ENCODE measurements at regions not wholly inside any gene's neighbourhood (a gene's known extent, or its start where the extent isn't known, plus 50 kb on each side); places are given as distances from the start of the nearest gene placed in this dataset.
A peak's percentile ranks its signal among the peaks of the same experiment; 100 is the strongest.

- Mint-ChIP-seq H3K4me1 (ENCODE audit: low read depth) (peaks cover 10% of the 10 kb centered on the region), H3K27ac (ENCODE audit: unreplicated experiment) (no peak overlapping the region), H3K9me3 (ENCODE audit: low read depth) (no peaks in the 10 kb centered on the region), H3K27me3 (ENCODE audit: low read depth) (peaks cover 18% of the 10 kb centered on the region), H3K4me3 (ENCODE audit: unreplicated experiment) (no peak overlapping the region), H3K36me3 (ENCODE audit: low read depth) (no peaks in the 10 kb centered on the region)
- no peak for DNase-seq (ENCODE audit: low spot score)
- no peak for TF ChIP-seq CTCF (IDR thresholded peaks at IDR 0.05)
These were observed 543.9 kb upstream of the PLXNA2 start for GRCh38 chr1:208788013-208788540.

GRCh38 chr1:208791456-208791855 is 547.3 kb upstream of the PLXNA2 start:
- Mint-ChIP-seq H3K36me3 (ENCODE audit: low read depth) (no peaks in the 10 kb centered on the region), H3K27me3 (ENCODE audit: low read depth) (peaks cover 19% of the 10 kb centered on the region), H3K4me1 (ENCODE audit: low read depth) (peaks cover 10% of the 10 kb centered on the region), H3K27ac (ENCODE audit: unreplicated experiment) (peak overlapping the region; percentile 1), H3K4me3 (ENCODE audit: unreplicated experiment) (no peak overlapping the region), H3K9me3 (ENCODE audit: low read depth) (no peaks in the 10 kb centered on the region)
- no peak for TF ChIP-seq CTCF (IDR thresholded peaks at IDR 0.05)
- DNase-seq (ENCODE audit: low spot score) = no peak

- TF ChIP-seq CTCF (IDR thresholded peaks at IDR 0.05) = no peak
- no peak overlapping the region for H3K4me3 Mint-ChIP-seq (ENCODE audit: unreplicated experiment)
- peaks cover 7% of the 10 kb centered on the region for H3K27me3 Mint-ChIP-seq (ENCODE audit: low read depth)
- H3K9me3 Mint-ChIP-seq (ENCODE audit: low read depth) = no peaks in the 10 kb centered on the region
- H3K36me3 Mint-ChIP-seq (ENCODE audit: low read depth) = no peaks in the 10 kb centered on the region
- no peak for DNase-seq (ENCODE audit: low spot score)
- H3K4me1 Mint-ChIP-seq (ENCODE audit: low read depth) = peaks cover 10% of the 10 kb centered on the region
- H3K27ac Mint-ChIP-seq (ENCODE audit: unreplicated experiment) = no peak overlapping the region
These were observed 549.7 kb upstream of the PLXNA2 start for GRCh38 chr1:208793861-208794345.

GRCh38 chr1:208799186-208799585 is 555.0 kb upstream of the PLXNA2 start:
- Mint-ChIP-seq H3K9me3 (ENCODE audit: low read depth) (no peaks in the 10 kb centered on the region), H3K27ac (ENCODE audit: unreplicated experiment) (no peak overlapping the region), H3K4me3 (ENCODE audit: unreplicated experiment) (no peak overlapping the region)

More at GRCh38 chr1:208799186-208799585, 555.0 kb upstream of the PLXNA2 start:
- Mint-ChIP-seq H3K27me3 (ENCODE audit: low read depth) (peaks cover 13% of the 10 kb centered on the region), H3K4me1 (ENCODE audit: low read depth) (peaks cover 4% of the 10 kb centered on the region), H3K36me3 (ENCODE audit: low read depth) (no peaks in the 10 kb centered on the region)
- DNase-seq (ENCODE audit: low spot score) = no peak
- no peak for TF ChIP-seq CTCF (IDR thresholded peaks at IDR 0.05)
